SK-N-MC (cell line): ENCODE measurements at regions not wholly inside any gene's neighbourhood (a gene's known extent, or its start where the extent isn't known, plus 50 kb on each side); places are given as distances from the start of the nearest gene placed in this dataset.
"Not testable (repeated sequence)": the region's sequence is repeated elsewhere in the genome, so short reads cannot be mapped to it uniquely, and the experiment has no call there.

Experiments used
- EZH2 ChIP-seq: fragments of 200-600 bp; sonication (generic); IDR thresholded peaks from one replicate; pipeline ENCODE4 v1.6.1; 2017; ENCODE audit warnings: antibody characterized with exemption
- FOXP2 ChIP-seq: optimal IDR thresholded peaks from 2 replicates; pipeline ENCODE3; 2011; ENCODE audit warnings: mild to moderate bottlenecking, moderate library complexity; ENCODE audit not compliant: insufficient read depth; ENCODE audit errors: extremely low read length, control extremely low read depth
- POLR2AphosphoS5 ChIP-seq: IDR thresholded peaks from 2 replicates; pipeline ENCODE4 v1.6.1; 2012; ENCODE audit warnings: mild to moderate bottlenecking, low read depth, low read length, borderline replicate concordance

- not testable (repeated sequence) for TF ChIP-seq EZH2, POLR2AphosphoS5, FOXP2
These were observed 52.0 kb upstream of the TMTC2 start for GRCh38 chr12:82634495-82635258.
